Neuronal stem cell (in vitro differentiated cells): ENCODE measurements at regions not wholly inside any gene's neighbourhood (a gene's known extent, or its start where the extent isn't known, plus 50 kb on each side); places are given as distances from the start of the nearest gene placed in this dataset.
A peak's percentile ranks its signal among the peaks of the same experiment; 100 is the strongest.
"Not testable (repeated sequence)": the region's sequence is repeated elsewhere in the genome, so short reads cannot be mapped to it uniquely, and the experiment has no call there.

Source experiments
- DNase-seq: peaks from one replicate; pipeline ENCODE4 v3.0.0-alpha.2; 2013; ENCODE audit warnings: low spot score
- H2AFZ ChIP-seq: one replicate; pipeline ENCODE4 v1.6.1; 2013; ENCODE audit warnings: mild to moderate bottlenecking, low read length, inconsistent platforms
- H2AK5ac ChIP-seq: 2 replicates; pipeline ENCODE4 v1.6.1; 2013; ENCODE audit warnings: low read depth, mild to moderate bottlenecking, inconsistent platforms, low read length, moderate library complexity, mixed read lengths
- H2BK120ac ChIP-seq: 2 replicates; pipeline ENCODE4 v1.6.1; 2013; ENCODE audit warnings: low read depth, mild to moderate bottlenecking, inconsistent platforms, low read length, moderate library complexity, mixed read lengths
- H2BK12ac ChIP-seq: one replicate; pipeline ENCODE4 v1.6.1; 2013; ENCODE audit warnings: low read length, inconsistent platforms
- H2BK15ac ChIP-seq: 2 replicates; pipeline ENCODE4 v1.6.1; 2013; ENCODE audit warnings: mild to moderate bottlenecking, low read length, inconsistent platforms, mixed read lengths
- H2BK5ac ChIP-seq: one replicate; pipeline ENCODE4 v1.6.1; 2013; ENCODE audit warnings: inconsistent platforms, mild to moderate bottlenecking, low read length, moderate library complexity
- H3K14ac ChIP-seq: one replicate; pipeline ENCODE4 v1.6.1; 2013; ENCODE audit warnings: low read length, inconsistent platforms
- H3K18ac ChIP-seq: 2 replicates; pipeline ENCODE4 v1.6.1; 2013; ENCODE audit warnings: low read length, inconsistent platforms
- H3K23ac ChIP-seq: 2 replicates; pipeline ENCODE4 v1.6.1; 2013; ENCODE audit warnings: low read depth, mild to moderate bottlenecking, mixed read lengths, low read length, inconsistent platforms; ENCODE audit not compliant: poor library complexity
- H3K27ac ChIP-seq: replicated peaks from 3 replicates; pipeline ENCODE4 v1.5.1; 2013; ENCODE audit warnings: low read length, inconsistent platforms
- H3K27me3 ChIP-seq, 3 experiments: 2 replicates each; pipeline ENCODE4 v1.6.1; 2013; ENCODE audit warnings: low read length in 3 of 3, mild to moderate bottlenecking in 2 of 3, inconsistent platforms in 1 of 3, low read depth in 1 of 3, mixed read lengths in 1 of 3, moderate library complexity in 1 of 3; ENCODE audit not compliant: control insufficient read depth in 3 of 3, insufficient read depth in 3 of 3
- H3K36me3 ChIP-seq, 2 donors: replicated peaks in 1 of 2; 2 replicates each; pipeline ENCODE4 v1.6.1; 2013; ENCODE audit warnings: low read length in 2 of 2; ENCODE audit not compliant: control insufficient read depth in 2 of 2, insufficient read depth in 2 of 2
- H3K4ac ChIP-seq: 2 replicates; pipeline ENCODE4 v1.6.1; 2013; ENCODE audit warnings: inconsistent platforms, mild to moderate bottlenecking, low read length, moderate library complexity
- H3K4me1 ChIP-seq, 2 donors: 1 replicate in 1 of 2; 2 replicates in 1 of 2; pipeline ENCODE4 v1.6.1; 2013; ENCODE audit warnings: low read length in 2 of 2, low read depth in 1 of 2; ENCODE audit not compliant: control insufficient read depth in 2 of 2, insufficient read depth in 1 of 2
- H3K4me2 ChIP-seq: one replicate; pipeline ENCODE4 v1.6.1; 2013; ENCODE audit warnings: mild to moderate bottlenecking, low read length, inconsistent platforms; ENCODE audit not compliant: insufficient read depth, poor library complexity, severe bottlenecking
- H3K4me3 ChIP-seq, 2 donors: 2 replicates each; pipeline ENCODE4 v1.5.1; 2013; ENCODE audit warnings: low read length in 2 of 2, mild to moderate bottlenecking in 2 of 2, inconsistent platforms in 1 of 2, moderate library complexity in 1 of 2
- H3K79me1 ChIP-seq: one replicate; pipeline ENCODE4 v1.6.1; 2013; ENCODE audit warnings: low read depth, mild to moderate bottlenecking, inconsistent platforms, low read length, moderate library complexity
- H3K9ac ChIP-seq: one replicate; pipeline ENCODE4 v1.6.1; 2013; ENCODE audit warnings: mild to moderate bottlenecking, low read depth, low read length, inconsistent platforms; ENCODE audit not compliant: poor library complexity
- H3K9me3 ChIP-seq, 2 donors: replicated peaks in 1 of 2; 2 replicates each; pipeline versions ENCODE3 to v1.6.1; 2013; ENCODE audit warnings: low read length in 2 of 2, mild to moderate bottlenecking in 2 of 2, inconsistent platforms in 1 of 2, low read depth in 1 of 2, mixed read lengths in 1 of 2, moderate library complexity in 1 of 2; ENCODE audit not compliant: control insufficient read depth in 2 of 2, insufficient read depth in 1 of 2
- H4K8ac ChIP-seq: one replicate; pipeline ENCODE4 v1.6.1; 2013; ENCODE audit warnings: low read depth, mild to moderate bottlenecking, inconsistent platforms, low read length, moderate library complexity
- H4K91ac ChIP-seq: one replicate; pipeline ENCODE4 v1.6.1; 2013; ENCODE audit warnings: low read length, low read depth, mild to moderate bottlenecking, inconsistent platforms; ENCODE audit not compliant: poor library complexity
- WGBS, 2 donors: extraction: QIAGEN DNeasy Blood & Tissue Kit; methylation state at CpG; one replicate each; pipeline ENCODE4 v1.1.7; 2013; ENCODE audit warnings: missing lambda C conversion rate in 2 of 2, mixed read lengths in 1 of 2; ENCODE audit not compliant: insufficient read length in 2 of 2, insufficient replicate concordance in 1 of 2; ENCODE audit errors: extremely low coverage in 2 of 2; 5-methylcytosine and 5-hydroxymethylcytosine counted together

GRCh38 chr4:112748352-112748878 lies 111.5 kb downstream of the LARP7 start:
- H4K8ac ChIP-seq, result no peak overlapping the region
- no peak overlapping the region for H3K9ac ChIP-seq
- H3K4me2 ChIP-seq, result no peak overlapping the region
- no peak overlapping the region for H3K4ac ChIP-seq
- H3K4me1 ChIP-seq, result peaks cover 0 to 14% of the 10 kb centered on the region in 2 donors
- H3K27me3 ChIP-seq, result peaks cover 0 to 4% (median 0%) of the 10 kb centered on the region in 3 experiments
- no peak overlapping the region for H3K18ac ChIP-seq
- DNase-seq, result no peak
- H2AFZ ChIP-seq, result no peak overlapping the region
- no peak overlapping the region for H3K4me3 ChIP-seq
- no peak overlapping the region for H2AK5ac ChIP-seq
- no peak overlapping the region for H4K91ac ChIP-seq
- H3K27ac ChIP-seq, result no peak overlapping the region
- H3K9me3 ChIP-seq, result no peaks in the 10 kb centered on the region
- H2BK120ac ChIP-seq, result no peak overlapping the region
- H3K79me1 ChIP-seq, result no peaks in the 10 kb centered on the region
- H3K36me3 ChIP-seq, result no peaks in the 10 kb centered on the region
- no peak overlapping the region for H3K14ac ChIP-seq
- no peak overlapping the region for H2BK12ac ChIP-seq
- no peak overlapping the region for H3K23ac ChIP-seq
- H2BK15ac ChIP-seq, result no peak overlapping the region
- no peak overlapping the region for H2BK5ac ChIP-seq

GRCh38 chr4:112750749-112751148 lies 113.8 kb downstream of the LARP7 start:
- not testable (repeated sequence) for H3K18ac ChIP-seq, H2BK5ac ChIP-seq, H2BK12ac ChIP-seq, H3K27me3 ChIP-seq, H2AFZ ChIP-seq, H3K4ac ChIP-seq, H3K79me1 ChIP-seq, H3K36me3 ChIP-seq, H3K4me3 ChIP-seq, H2AK5ac ChIP-seq, DNase-seq, H4K8ac ChIP-seq, H2BK120ac ChIP-seq, H3K4me2 ChIP-seq, H3K23ac ChIP-seq, H3K14ac ChIP-seq, H3K9ac ChIP-seq, H3K9me3 ChIP-seq, H2BK15ac ChIP-seq, H3K27ac ChIP-seq
- no CpG with 5 or more reads among the region's 7 CpGs for WGBS, 2 donors
- peaks cover 0 to 14% of the 10 kb centered on the region in 2 donors for H3K4me1 ChIP-seq
- H4K91ac ChIP-seq, result peak overlapping the region; percentile 38

DNA sequence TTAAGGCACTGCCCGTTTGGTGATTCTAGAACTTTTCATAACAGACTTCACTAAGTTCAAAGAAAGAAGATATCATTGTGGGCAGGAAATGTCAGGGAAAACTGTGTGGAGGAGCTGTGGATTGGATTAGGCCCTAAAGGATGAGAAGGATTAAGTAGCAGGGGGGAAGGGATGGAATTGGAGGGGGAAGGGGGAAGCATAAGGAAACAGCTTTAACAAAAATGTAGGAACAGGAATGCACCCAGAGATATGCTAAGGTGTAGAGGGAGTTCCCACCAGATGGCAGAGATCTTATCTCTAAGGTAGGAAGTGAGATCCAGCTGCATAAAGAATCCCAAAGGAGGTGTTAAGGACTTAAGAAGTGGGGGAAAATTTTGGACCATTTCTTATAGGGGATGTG lies 114.5 kb downstream of the LARP7 start:
- Histone ChIP-seq H2BK12ac (no peak overlapping the region), H2AFZ (peak overlapping the region; percentile 58), H3K9ac (no peak overlapping the region), H2BK5ac (no peak overlapping the region), H3K27ac (peak overlapping the region; percentile 35), H2BK120ac (no peak overlapping the region), H3K14ac (no peak overlapping the region), H3K9me3 (no peaks in the 10 kb centered on the region), H3K4me1 (peaks cover 0 to 14% of the 10 kb centered on the region in 2 donors), H2AK5ac (no peak overlapping the region), H3K4ac (no peak overlapping the region), H3K4me3 (no peak overlapping the region), H2BK15ac (no peak overlapping the region), H3K79me1 (no peaks in the 10 kb centered on the region), H4K8ac (no peak overlapping the region), H4K91ac (no peak overlapping the region), H3K4me2 (no peak overlapping the region), H3K23ac (no peak overlapping the region), H3K27me3 (peaks cover 0 to 4% (median 0%) of the 10 kb centered on the region in 3 experiments), H3K18ac (no peak overlapping the region), H3K36me3 (no peaks in the 10 kb centered on the region)
- WGBS, 2 donors, result no CpG with 5 or more reads among the region's 1 CpG
- DNase-seq, result no peak

DNA sequence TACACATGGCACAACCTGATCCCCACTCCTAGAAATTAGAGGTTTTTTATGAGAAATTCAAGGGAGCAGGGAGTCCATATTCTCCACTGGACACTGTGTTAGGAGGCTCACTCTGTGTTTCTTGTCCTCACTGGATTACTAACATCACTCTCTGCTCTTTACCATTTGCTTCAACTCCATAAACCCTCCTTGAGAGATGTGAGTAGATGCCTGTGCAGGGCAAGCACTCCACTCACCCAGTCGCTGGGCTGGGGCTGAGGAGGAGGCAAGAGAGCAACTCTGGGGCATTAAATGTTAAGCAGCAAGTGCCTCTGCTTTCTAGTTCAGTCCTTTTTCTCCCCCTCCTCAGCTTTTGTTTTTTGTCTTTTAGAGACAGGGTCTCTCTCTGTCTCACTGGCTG lies 115.1 kb downstream of the LARP7 start:
- no peak for DNase-seq
- peak overlapping the region; percentile 58 for H3K27ac ChIP-seq

More for the DNA sequence above, 115.1 kb downstream of the LARP7 start:
- Histone ChIP-seq H3K4me1 (peaks cover 0 to 14% of the 10 kb centered on the region in 2 donors), H4K8ac (no peak overlapping the region), H3K9ac (no peak overlapping the region), H2BK12ac (no peak overlapping the region), H3K18ac (no peak overlapping the region), H3K4ac (no peak overlapping the region), H4K91ac (no peak overlapping the region), H3K4me2 (no peak overlapping the region), H3K4me3 (no peak overlapping the region), H2AFZ (peak overlapping the region; percentile 58), H3K23ac (no peak overlapping the region), H3K27me3 (peaks cover 0 to 4% (median 0%) of the 10 kb centered on the region in 3 experiments), H3K79me1 (no peaks in the 10 kb centered on the region), H2AK5ac (no peak overlapping the region), H2BK5ac (no peak overlapping the region), H2BK120ac (no peak overlapping the region), H3K9me3 (no peaks in the 10 kb centered on the region), H3K36me3 (no peaks in the 10 kb centered on the region), H3K14ac (no peak overlapping the region), H2BK15ac (no peak overlapping the region)
- WGBS, 2 donors, result no CpG with 5 or more reads among the region's 1 CpG
